WERI-Rb-1 (cell line): ENCODE measurements at regions not wholly inside any gene's neighbourhood (a gene's known extent, or its start where the extent isn't known, plus 50 kb on each side); places are given as distances from the start of the nearest gene placed in this dataset.
"Not testable (repeated sequence)": the region's sequence is repeated elsewhere in the genome, so short reads cannot be mapped to it uniquely, and the experiment has no call there.

ENCODE experiments used
- DNase-seq: peaks from one replicate; pipeline ENCODE4 v3.0.0-alpha.2; 2020
- H3K27ac ChIP-seq: fragments of 250-450 bp; sonication (Bioruptor Pico); 2 replicates; pipeline ENCODE4 v1.5.1; 2020; ENCODE audit warnings: mild to moderate bottlenecking, moderate library complexity
- H3K27me3 ChIP-seq: fragments of 250-450 bp; sonication (Bioruptor Pico); 2 replicates; pipeline ENCODE4 v1.5.1; 2021; ENCODE audit warnings: mild to moderate bottlenecking, low read depth, moderate library complexity; ENCODE audit not compliant: insufficient read depth, severe bottlenecking
- H3K36me3 ChIP-seq: fragments of 250-450 bp; sonication (Bioruptor Pico); 2 replicates; pipeline ENCODE4 v1.5.1; 2020; ENCODE audit warnings: mild to moderate bottlenecking, moderate library complexity
- H3K4me3 ChIP-seq: 2 replicates; pipeline ENCODE4 v1.5.1; 2011; ENCODE audit warnings: low read depth, mild to moderate bottlenecking, control low read depth, low read length
- H3K9me3 ChIP-seq: fragments of 250-450 bp; sonication (Bioruptor Pico); 2 replicates; pipeline ENCODE4 v1.5.1; 2021; ENCODE audit warnings: mild to moderate bottlenecking, moderate library complexity; ENCODE audit not compliant: severe bottlenecking
- CTCF ChIP-seq: IDR thresholded peaks from 2 replicates; pipeline ENCODE4 v1.5.1; 2011; ENCODE audit warnings: low read depth, mild to moderate bottlenecking, control low read depth, inconsistent platforms, low read length

GRCh38 chr16:85225721-85226120 lies 113.4 kb upstream of the CIBAR2 start:
- H3K9me3 ChIP-seq, result no peaks in the 10 kb centered on the region
- no peaks in the 10 kb centered on the region for H3K36me3 ChIP-seq
- no peak for TF ChIP-seq CTCF
- H3K27ac ChIP-seq, result no peak overlapping the region
- no peak overlapping the region for H3K4me3 ChIP-seq
- DNase-seq, result no peak
- H3K27me3 ChIP-seq, result no peaks in the 10 kb centered on the region

- Histone ChIP-seq H3K27ac (no peak overlapping the region), H3K27me3 (no peaks in the 10 kb centered on the region), H3K9me3 (no peaks in the 10 kb centered on the region), H3K36me3 (no peaks in the 10 kb centered on the region), H3K4me3 (no peak overlapping the region)
- DNase-seq, result no peak
- no peak for TF ChIP-seq CTCF
These were observed 115.0 kb upstream of the CIBAR2 start for GRCh38 chr16:85227084-85227945.

- H3K27me3 ChIP-seq, result no peaks in the 10 kb centered on the region
- H3K36me3 ChIP-seq, result no peaks in the 10 kb centered on the region
- no peak overlapping the region for H3K27ac ChIP-seq
- no peak for DNase-seq
- no peak for TF ChIP-seq CTCF
- no peaks in the 10 kb centered on the region for H3K9me3 ChIP-seq
- H3K4me3 ChIP-seq, result no peak overlapping the region
These were observed 115.9 kb upstream of the CIBAR2 start for GRCh38 chr16:85227946-85228862.

GRCh38 chr16:85228970-85229430 lies 116.7 kb upstream of the CIBAR2 start:
- no peak overlapping the region for H3K27ac ChIP-seq
- H3K9me3 ChIP-seq, result no peaks in the 10 kb centered on the region
- no peak overlapping the region for H3K4me3 ChIP-seq
- no peaks in the 10 kb centered on the region for H3K27me3 ChIP-seq
- no peaks in the 10 kb centered on the region for H3K36me3 ChIP-seq
- TF ChIP-seq CTCF, result no peak
- no peak for DNase-seq

GRCh38 chr16:85229869-85230462 lies 117.7 kb upstream of the CIBAR2 start:
- Histone ChIP-seq H3K9me3 (no peaks in the 10 kb centered on the region), H3K36me3 (no peaks in the 10 kb centered on the region), H3K27me3 (no peaks in the 10 kb centered on the region), H3K4me3 (no peak overlapping the region), H3K27ac (no peak overlapping the region)
- TF ChIP-seq CTCF, result no peak
- DNase-seq, result no peak

- H3K9me3 ChIP-seq, DNase-seq, H3K36me3 ChIP-seq, H3K27ac ChIP-seq, H3K27me3 ChIP-seq, H3K4me3 ChIP-seq: not testable (repeated sequence)
These were observed 118.6 kb upstream of the CIBAR2 start for GRCh38 chr16:85230764-85231383.
